GM12874 (cell line): ENCODE measurements at regions not wholly inside any gene's neighbourhood (a gene's known extent, or its start where the extent isn't known, plus 50 kb on each side); places are given as distances from the start of the nearest gene placed in this dataset.

Source experiments
- CTCF ChIP-seq: IDR thresholded peaks from 2 replicates; pipeline ENCODE4 v1.5.1; 2011; ENCODE audit warnings: low read depth, mild to moderate bottlenecking, control low read depth, low read length, moderate library complexity; ENCODE audit not compliant: insufficient read depth

GRCh38 chr5:126044111-126044668, 379.0 kb upstream of the GRAMD2B start:
- TF ChIP-seq CTCF, result no peak

- TF ChIP-seq CTCF, result no peak
Observed at GRCh38 chr5:126044931-126045565, 378.2 kb upstream of the GRAMD2B start.

GRCh38 chr5:126046318-126046717, 376.9 kb upstream of the GRAMD2B start:
- TF ChIP-seq CTCF, result no peak

GRCh38 chr5:126046846-126047571, 376.2 kb upstream of the GRAMD2B start:
- no peak for TF ChIP-seq CTCF

- no peak for TF ChIP-seq CTCF
Observed at GRCh38 chr5:126052120-126052519, 371.1 kb upstream of the GRAMD2B start.

GRCh38 chr5:126052791-126053190, 370.4 kb upstream of the GRAMD2B start:
- TF ChIP-seq CTCF, result no peak

GRCh38 chr5:126053630-126054029, 369.6 kb upstream of the GRAMD2B start:
- TF ChIP-seq CTCF, result no peak
